Epithelial cell of esophagus (primary cell): ENCODE measurements at regions not wholly inside any gene's neighbourhood (a gene's known extent, or its start where the extent isn't known, plus 50 kb on each side); places are given as distances from the start of the nearest gene placed in this dataset.

ENCODE experiments used
- DNase-seq: peaks from one replicate; pipeline ENCODE4 v3.0.0; 2010; ENCODE audit warnings: low read depth
- H3K4me3 ChIP-seq: 2 replicates; pipeline ENCODE4 v1.5.1; 2011; ENCODE audit warnings: mild to moderate bottlenecking, low read length, control low read depth
- TF ChIP-seq, protein P1 (sequence below): IDR thresholded peaks from 2 replicates; pipeline ENCODE4 v1.5.1; 2011; ENCODE audit warnings: low read depth, mild to moderate bottlenecking, low read length, control low read depth, inconsistent platforms; ENCODE audit not compliant: insufficient read depth; ENCODE audit errors: missing control alignments

DNA sequence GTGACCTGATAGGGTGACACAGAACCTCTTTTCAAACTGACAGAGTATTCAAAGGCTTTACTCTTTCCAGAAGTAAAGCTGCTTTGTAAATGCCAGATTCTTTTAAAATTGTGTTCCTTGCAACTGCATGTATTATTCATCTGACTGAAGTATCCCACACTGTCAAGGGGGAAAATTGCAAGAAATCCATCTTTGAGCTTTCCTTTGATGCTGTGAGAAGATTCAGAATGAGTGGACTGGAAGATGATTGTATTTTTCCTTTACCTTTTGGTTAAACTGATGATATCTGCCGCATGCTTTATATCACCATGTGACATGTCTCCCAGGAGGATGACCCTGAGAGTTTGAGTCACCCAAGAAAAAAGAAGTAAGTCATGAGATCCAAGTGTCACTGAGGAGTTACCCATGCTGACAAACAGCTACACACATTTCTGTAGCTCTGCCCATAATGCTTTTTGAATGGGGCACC is 250.8 kb upstream of the CBLB start:
- DNase-seq, result peak; percentile 16
- TF ChIP-seq, protein P1, sequence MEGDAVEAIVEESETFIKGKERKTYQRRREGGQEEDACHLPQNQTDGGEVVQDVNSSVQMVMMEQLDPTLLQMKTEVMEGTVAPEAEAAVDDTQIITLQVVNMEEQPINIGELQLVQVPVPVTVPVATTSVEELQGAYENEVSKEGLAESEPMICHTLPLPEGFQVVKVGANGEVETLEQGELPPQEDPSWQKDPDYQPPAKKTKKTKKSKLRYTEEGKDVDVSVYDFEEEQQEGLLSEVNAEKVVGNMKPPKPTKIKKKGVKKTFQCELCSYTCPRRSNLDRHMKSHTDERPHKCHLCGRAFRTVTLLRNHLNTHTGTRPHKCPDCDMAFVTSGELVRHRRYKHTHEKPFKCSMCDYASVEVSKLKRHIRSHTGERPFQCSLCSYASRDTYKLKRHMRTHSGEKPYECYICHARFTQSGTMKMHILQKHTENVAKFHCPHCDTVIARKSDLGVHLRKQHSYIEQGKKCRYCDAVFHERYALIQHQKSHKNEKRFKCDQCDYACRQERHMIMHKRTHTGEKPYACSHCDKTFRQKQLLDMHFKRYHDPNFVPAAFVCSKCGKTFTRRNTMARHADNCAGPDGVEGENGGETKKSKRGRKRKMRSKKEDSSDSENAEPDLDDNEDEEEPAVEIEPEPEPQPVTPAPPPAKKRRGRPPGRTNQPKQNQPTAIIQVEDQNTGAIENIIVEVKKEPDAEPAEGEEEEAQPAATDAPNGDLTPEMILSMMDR, result no peak
- no peak overlapping the region for H3K4me3 ChIP-seq

- TF ChIP-seq, protein P1, result no peak
- no peak overlapping the region for H3K4me3 ChIP-seq
- peak; percentile 43 for DNase-seq
Measured at GRCh38 chr3:106120356-106120755, 251.5 kb upstream of the CBLB start.

GRCh38 chr3:106121491-106122289 is 252.9 kb upstream of the CBLB start:
- no peak overlapping the region for H3K4me3 ChIP-seq
- TF ChIP-seq, protein P1, result no peak

GRCh38 chr3:106124818-106125217 is 256.0 kb upstream of the CBLB start:
- no peak for DNase-seq
- TF ChIP-seq, protein P1, result no peak
- no peak overlapping the region for H3K4me3 ChIP-seq

More at GRCh38 chr3:106121491-106122289, 252.9 kb upstream of the CBLB start:
- peak; percentile 18 for DNase-seq

DNA sequence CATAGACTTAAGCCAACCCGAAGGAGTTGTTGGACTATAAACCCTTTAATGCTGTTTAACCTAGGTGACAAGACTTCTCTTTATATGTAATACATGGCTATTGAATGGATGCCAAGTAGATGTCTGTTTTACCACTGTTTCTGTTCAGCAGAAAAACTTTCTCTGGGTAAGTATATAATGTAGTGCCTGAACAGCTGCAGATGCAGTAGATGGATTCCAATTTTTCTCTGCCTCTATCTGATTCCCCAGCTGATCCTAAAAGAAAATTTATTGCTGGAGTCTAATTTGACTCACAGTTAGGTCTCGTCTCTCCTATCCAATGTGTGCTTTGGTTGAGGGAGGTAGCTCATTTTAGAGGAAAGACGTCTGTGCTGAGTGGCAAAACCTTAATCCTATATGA is 256.5 kb upstream of the CBLB start:
- TF ChIP-seq, protein P1, result no peak
- DNase-seq, result no peak
- H3K4me3 ChIP-seq, result no peak overlapping the region

DNA sequence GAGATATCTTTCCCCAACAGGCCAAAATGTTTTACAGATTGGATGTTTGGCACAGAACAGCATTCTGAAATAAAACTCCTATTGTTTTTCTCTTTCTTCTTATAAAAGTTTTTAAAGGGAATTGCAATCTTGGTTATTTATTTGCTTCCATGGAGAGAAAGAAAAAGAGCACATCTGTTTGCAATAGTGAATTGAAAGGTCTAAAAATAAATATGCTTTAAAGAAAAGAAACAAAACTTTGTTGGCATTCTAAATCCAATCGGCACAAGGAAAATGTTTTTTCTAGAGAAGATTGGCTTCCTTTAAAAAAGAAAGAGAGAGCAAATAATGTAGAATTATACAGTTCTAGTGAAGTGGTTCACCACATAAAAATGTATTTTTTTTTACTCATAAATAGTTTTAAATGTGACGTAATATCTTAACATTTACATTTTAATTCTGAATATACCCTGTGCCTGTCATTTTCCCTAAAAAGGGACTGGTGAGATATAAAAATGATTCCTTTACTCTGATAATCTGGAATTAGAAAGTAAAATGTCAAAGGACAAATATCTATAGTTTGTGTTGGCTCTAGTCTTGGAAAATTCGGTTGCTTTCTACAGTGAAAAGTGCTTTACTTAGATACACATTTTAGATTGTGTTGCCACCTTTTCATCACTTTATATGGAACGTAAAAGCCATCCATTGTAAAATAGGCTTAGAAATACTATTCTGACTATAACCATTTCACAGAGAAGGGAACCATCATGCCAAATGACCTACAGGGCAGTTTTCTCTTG is 257.4 kb upstream of the CBLB start:
- no peak overlapping the region for H3K4me3 ChIP-seq
- DNase-seq, result no peak
- TF ChIP-seq, protein P1, result no peak
